B cell (primary cell): ENCODE measurements at regions not wholly inside any gene's neighbourhood (a gene's known extent, or its start where the extent isn't known, plus 50 kb on each side); places are given as distances from the start of the nearest gene placed in this dataset.

Experiments used
- ATAC-seq: fragments of 200-7000 bp; cut with Tn5 transposase; one replicate; pipeline ENCODE4 v1.10.0; 2021; ENCODE audit warnings: low read depth, mild to moderate bottlenecking, moderate number of reproducible peaks, moderate library complexity
- CTCF ChIA-PET: fragments of 350-600 bp; sonication (Branson Sonifier 250); formaldehyde crosslinking; loops from one replicate; lab custom pipeline; 2021; ENCODE audit warnings: antibody characterized with exemption, inconsistent platforms; lab: Charles Lee
- POLR2A ChIA-PET: fragments of 350-600 bp; sonication (Branson Sonifier 250); formaldehyde crosslinking; loops from one replicate; lab custom pipeline; 2021; ENCODE audit warnings: antibody characterized with exemption; lab: Charles Lee
- DNase-seq: peaks from one replicate; pipeline ENCODE4 v3.0.0; 2013
- H2AFZ ChIP-seq: 2 replicates; pipeline ENCODE4 v1.6.1; 2012; ENCODE audit warnings: mild to moderate bottlenecking, low read depth, low read length; ENCODE audit not compliant: insufficient read depth, poor library complexity, severe bottlenecking
- H3K27ac ChIP-seq, 2 donors: 1 replicate in 1 of 2; 2 replicates in 1 of 2; pipeline ENCODE4 v1.5.1; 2012 to 2013; ENCODE audit warnings: low read length in 2 of 2, mild to moderate bottlenecking in 2 of 2, moderate library complexity in 1 of 2
- H3K27me3 ChIP-seq, 4 experiments: fragments of 200-600 bp in 1 of 4; sonication (generic) in 1 of 4; replicated peaks in 1 of 4; 1 replicate in 2 of 4; 2 replicates in 2 of 4; pipeline versions ENCODE4 v1.6.1 to v1.7.0; 2013 to 2016; ENCODE audit warnings: low read length in 3 of 4, mild to moderate bottlenecking in 2 of 4, mixed read lengths in 1 of 4, moderate library complexity in 1 of 4; ENCODE audit not compliant: insufficient read depth in 4 of 4, control insufficient read depth in 3 of 4; ENCODE audit errors: control extremely low read depth in 1 of 4
- H3K36me3 ChIP-seq, 2 experiments: replicated peaks in 1 of 2; 1 replicate in 1 of 2; 2 replicates in 1 of 2; pipeline versions ENCODE4 v1.6.1 to v1.7.1; 2013; ENCODE audit warnings: low read length in 1 of 2; ENCODE audit not compliant: insufficient read depth in 2 of 2, control insufficient read depth in 1 of 2; ENCODE audit errors: control extremely low read depth in 1 of 2, extremely low read depth in 1 of 2
- H3K4me1 ChIP-seq, 2 donors: fragments of 200-600 bp in 1 of 2; sonication (generic) in 1 of 2; 1 replicate in 1 of 2; 2 replicates in 1 of 2; pipeline versions ENCODE4 v1.5.1 to v1.6.1; 2013 to 2017; ENCODE audit warnings: low read length in 2 of 2; ENCODE audit not compliant: control insufficient read depth in 2 of 2, insufficient read depth in 2 of 2
- H3K4me2 ChIP-seq: replicated peaks from 2 replicates; pipeline ENCODE3; 2012; ENCODE audit warnings: mild to moderate bottlenecking, low read depth, low read length; ENCODE audit not compliant: poor library complexity, severe bottlenecking
- H3K4me3 ChIP-seq, 5 experiments: fragments of 200-600 bp in 1 of 5; sonication (generic) in 1 of 5; 1 replicate in 3 of 5; 2 replicates in 2 of 5; pipeline versions ENCODE4 v1.5.1 to v1.7.0; 2011 to 2016; ENCODE audit warnings: low read length in 4 of 5, mild to moderate bottlenecking in 4 of 5, low read depth in 2 of 5, control low read depth in 1 of 5, moderate library complexity in 1 of 5; ENCODE audit not compliant: insufficient read depth in 1 of 5; ENCODE audit errors: control extremely low read depth in 1 of 5, extremely low read depth in 1 of 5
- H3K79me2 ChIP-seq: fragments of 200-600 bp; sonication (generic); one replicate; pipeline ENCODE4 v1.6.0; 2016; ENCODE audit warnings: low read length; ENCODE audit not compliant: control insufficient read depth, insufficient read depth
- H3K9ac ChIP-seq: fragments of 200-600 bp; sonication (generic); 2 replicates; pipeline ENCODE4 v1.6.1; 2017; ENCODE audit warnings: mild to moderate bottlenecking, low read length, moderate library complexity
- H3K9me3 ChIP-seq, 3 donors: one replicate each; pipeline versions ENCODE4 v1.6.1 to v1.7.1; 2013; ENCODE audit warnings: low read length in 2 of 3; ENCODE audit not compliant: control insufficient read depth in 2 of 3, insufficient read depth in 1 of 3; ENCODE audit errors: control extremely low read depth in 1 of 3
- H4K20me1 ChIP-seq: 2 replicates; pipeline ENCODE4 v1.6.0; 2012; ENCODE audit warnings: mild to moderate bottlenecking, low read length; ENCODE audit not compliant: insufficient read depth, control insufficient read depth, poor library complexity, severe bottlenecking
- H3K27ac Mint-ChIP-seq: one replicate; pipeline ENCODE4 v1.8.0; 2021; ENCODE audit warnings: mixed read lengths
- H3K27me3 Mint-ChIP-seq: one replicate; pipeline ENCODE4 v1.8.0; 2021; ENCODE audit warnings: mixed read lengths
- H3K4me1 Mint-ChIP-seq: one replicate; pipeline ENCODE4 v1.8.0; 2021; ENCODE audit warnings: mixed read lengths
- H3K4me3 Mint-ChIP-seq: one replicate; pipeline ENCODE4 v1.8.0; 2021; ENCODE audit warnings: mixed read lengths
- H3K9me3 Mint-ChIP-seq: one replicate; pipeline ENCODE4 v1.8.0; 2022; ENCODE audit warnings: mixed read lengths; ENCODE audit not compliant: insufficient read depth
- CTCF ChIP-seq: fragments of 200-600 bp; IDR thresholded peaks from one replicate; pipeline ENCODE4 v1.8.0; 2022; ENCODE audit warnings: antibody characterized with exemption, mild to moderate bottlenecking
- EZH2 ChIP-seq: IDR thresholded peaks from 2 replicates; pipeline ENCODE4 v1.6.1; 2012; ENCODE audit warnings: borderline replicate concordance, low read depth, mild to moderate bottlenecking, moderate library complexity, low read length; ENCODE audit not compliant: insufficient read depth, poor library complexity, severe bottlenecking
- WGBS: methylation state at CpG from one replicate; pipeline ENCODE4 v1.1.5; 2013; ENCODE audit warnings: missing lambda C conversion rate; ENCODE audit not compliant: insufficient coverage; 5-methylcytosine and 5-hydroxymethylcytosine counted together
- intact Hi-C: fragments of 100-400 bp; cut with micrococcal nuclease; formaldehyde crosslinking; loops from one replicate; pipeline ENCODE4 v1.10.0; 2022

- Histone ChIP-seq H2AFZ (no peak overlapping the region), H3K9ac (no peak overlapping the region), H3K36me3 (no peaks in the 10 kb centered on the region), H4K20me1 (no peaks in the 10 kb centered on the region), H3K27me3 (no peaks in the 10 kb centered on the region), H3K4me1 (no peaks in the 10 kb centered on the region), H3K9me3 (peaks cover 0 to under 1% (median 0%) of the 10 kb centered on the region in 3 donors), H3K79me2 (no peaks in the 10 kb centered on the region), H3K4me3 (no peak overlapping the region), H3K4me2 (no peak overlapping the region), H3K27ac (no peak overlapping the region)
- Mint-ChIP-seq H3K4me1 (no peaks in the 10 kb centered on the region), H3K27ac (no peak overlapping the region), H3K9me3 (peaks cover 6% of the 10 kb centered on the region), H3K27me3 (no peaks in the 10 kb centered on the region), H3K4me3 (no peak overlapping the region)
- no CpG with 5 or more reads among the region's 4 CpGs for WGBS
- ChIA-PET POLR2A (no interaction called here), CTCF (no interaction called here)
- intact Hi-C loops: no loop called here
- no peak for TF ChIP-seq CTCF
- no peak for TF ChIP-seq EZH2
- ATAC-seq: no peak
- DNase-seq: no peak
These were observed 467.4 kb downstream of the TRIML1 start for GRCh38 chr4:188606635-188607034.

GRCh38 chr4:188611143-188611542 is 471.9 kb downstream of the TRIML1 start:
- no peak overlapping the region for H3K4me3 Mint-ChIP-seq
- ChIA-PET POLR2A (no interaction called here), CTCF (no interaction called here)
- intact Hi-C loops: no loop called here
- H4K20me1 ChIP-seq: no peaks in the 10 kb centered on the region
- 79% methylated on average over 2 of the region's 3 CpGs for WGBS
- DNase-seq (no peak), ATAC-seq (no peak)
- H3K27me3 Mint-ChIP-seq: no peaks in the 10 kb centered on the region
- no peak overlapping the region for H3K27ac Mint-ChIP-seq
- no peaks in the 10 kb centered on the region for H3K79me2 ChIP-seq
- no peaks in the 10 kb centered on the region for H3K36me3 ChIP-seq
- H3K9me3 ChIP-seq: peaks cover 0 to 7% (median 0%) of the 10 kb centered on the region in 3 donors
- H3K27me3 ChIP-seq: no peaks in the 10 kb centered on the region
- no peak overlapping the region for H3K9ac ChIP-seq
- no peaks in the 10 kb centered on the region for H3K4me1 ChIP-seq
- no peak overlapping the region for H3K4me2 ChIP-seq
- no peak overlapping the region for H3K27ac ChIP-seq
- H3K4me1 Mint-ChIP-seq: no peaks in the 10 kb centered on the region
- peaks cover 3% of the 10 kb centered on the region for H3K9me3 Mint-ChIP-seq
- no peak overlapping the region for H2AFZ ChIP-seq
- H3K4me3 ChIP-seq: no peak overlapping the region
- TF ChIP-seq CTCF: no peak
